ENCODE measurements at regions not wholly inside any gene's neighbourhood (a gene's known extent, or its start where the extent isn't known, plus 50 kb on each side); places are given as distances from the start of the nearest gene placed in this dataset.
"Not testable (repeated sequence)": the region's sequence is repeated elsewhere in the genome, so short reads cannot be mapped to it uniquely, and the experiment has no call there.

DNA sequence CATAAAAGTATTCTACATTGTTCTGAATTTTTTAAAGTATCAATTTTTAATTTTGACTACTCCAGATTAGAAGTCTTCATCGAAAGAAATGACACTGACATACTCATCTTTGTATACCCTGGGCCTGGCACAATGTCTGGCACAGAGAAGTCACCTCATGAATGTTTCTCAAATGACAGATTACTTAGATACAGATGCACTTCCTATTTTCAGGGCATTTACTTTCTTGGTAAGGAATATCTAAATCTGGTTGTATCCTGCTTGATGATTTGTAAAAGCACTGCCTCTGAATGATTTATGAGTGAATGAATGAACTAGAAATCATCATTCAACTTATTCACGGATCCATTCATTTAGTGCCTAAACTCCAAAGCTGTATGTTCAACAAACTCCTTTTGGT, 1784.7 kb downstream of the LRRC4C start:
- DNase-seq: no peak

DNA sequence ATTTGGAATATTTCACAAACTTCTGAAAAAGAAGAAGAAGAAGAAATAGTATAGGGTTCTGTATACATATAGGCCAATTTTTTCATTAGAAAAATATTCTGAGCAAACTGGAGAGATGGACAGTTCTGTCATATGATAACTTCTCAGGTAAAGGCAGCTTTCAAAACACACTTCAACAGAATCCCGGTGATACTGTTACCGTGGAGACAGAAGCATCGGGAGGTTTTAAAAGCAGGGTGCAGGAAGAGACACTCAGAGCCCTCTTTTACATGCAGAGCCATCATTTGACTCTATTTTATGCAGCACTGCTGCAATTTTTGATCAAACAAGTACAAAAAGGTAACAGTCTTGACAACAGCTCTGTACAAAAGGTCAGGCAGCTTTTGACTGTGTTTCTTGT, 1785.4 kb downstream of the LRRC4C start:
- DNase-seq: no peak

DNA sequence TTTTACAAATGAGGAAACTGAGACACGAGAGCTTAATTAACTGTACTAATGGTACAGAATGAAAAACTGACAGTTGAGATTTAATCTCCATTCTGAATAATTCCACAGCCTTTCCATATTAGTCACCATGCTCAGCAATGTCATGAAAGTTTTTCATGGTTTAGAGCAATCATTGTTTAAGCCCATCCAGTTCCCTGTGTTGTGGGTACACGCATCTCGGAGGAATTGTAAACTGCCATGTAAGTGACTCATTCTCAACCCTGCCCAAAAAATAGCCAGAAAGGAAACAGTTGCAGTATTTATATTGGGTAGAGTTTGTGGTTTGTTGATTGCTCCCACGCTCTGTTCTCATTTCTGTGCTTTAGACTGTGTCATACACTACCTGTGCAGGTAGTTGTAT, 1790.8 kb downstream of the LRRC4C start:
- DNase-seq: no peak

DNA sequence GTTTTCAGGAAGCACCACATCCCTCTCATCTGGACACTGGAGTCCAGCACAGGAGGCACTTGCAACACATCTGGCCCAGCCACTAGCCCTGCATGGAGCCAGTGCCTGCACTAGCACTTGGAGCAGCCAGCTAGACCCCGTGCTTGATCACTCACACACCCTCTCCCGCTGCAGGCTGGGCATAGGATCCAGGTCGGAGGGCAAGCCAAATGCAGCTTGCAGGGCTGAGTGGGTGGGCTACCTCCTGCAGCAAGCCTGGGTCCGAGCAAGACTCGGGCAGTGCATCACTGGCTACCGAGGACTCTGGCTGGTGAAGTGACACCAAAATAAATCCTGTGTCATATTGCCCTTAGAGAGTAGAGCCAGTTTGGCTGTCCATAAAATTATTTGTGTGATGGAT, 1795.4 kb downstream of the LRRC4C start:
- DNase-seq: no peak

DNA sequence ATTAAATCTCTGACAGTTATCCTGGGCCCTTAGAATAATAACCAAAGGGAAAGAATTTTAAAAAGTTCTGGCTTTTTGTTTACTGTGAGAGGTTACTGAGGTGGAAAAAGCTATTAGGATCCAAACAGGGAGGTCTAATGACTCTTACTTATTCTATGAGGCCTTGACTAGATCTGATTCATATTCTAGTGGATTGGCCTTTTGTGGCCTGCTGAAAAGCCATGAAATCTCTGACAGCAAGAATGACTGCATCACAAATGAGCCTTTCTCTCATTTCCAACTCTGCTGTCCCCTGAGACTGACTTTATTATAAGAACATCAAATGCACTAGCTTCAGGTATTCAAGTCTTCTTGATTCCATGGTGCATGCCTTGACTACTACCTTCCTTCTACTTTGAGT, 1797.6 kb downstream of the LRRC4C start:
- DNase-seq: no peak

DNA sequence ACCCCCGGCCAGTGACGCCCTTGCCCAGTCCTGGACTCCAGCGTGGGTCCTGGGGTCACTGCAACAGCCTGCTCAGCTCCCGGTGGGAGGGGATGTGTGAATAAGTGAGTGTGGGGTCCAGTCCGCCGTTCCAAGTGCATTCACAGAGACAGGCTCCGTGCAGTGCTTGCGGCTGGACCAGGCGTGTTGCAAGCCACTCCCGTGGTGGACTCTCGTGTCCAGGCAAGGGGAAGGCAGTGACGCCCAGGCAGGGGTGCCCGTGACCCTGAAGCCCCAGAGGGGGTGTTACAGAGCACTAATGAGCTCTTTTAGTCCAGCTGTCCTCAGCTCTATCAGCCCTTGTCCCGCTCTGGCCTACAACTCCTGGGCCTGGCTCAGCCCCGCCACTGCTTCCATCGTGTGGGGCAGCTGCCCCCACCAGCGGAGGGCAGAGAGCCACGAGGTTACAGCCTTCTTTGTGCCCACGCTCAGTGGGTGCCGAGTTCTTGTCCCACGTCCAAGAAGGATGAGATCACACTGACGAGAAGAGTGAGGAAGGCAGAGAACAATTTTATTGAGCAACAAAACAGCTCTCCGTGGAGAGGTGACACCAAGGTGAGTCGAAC, 1807.5 kb downstream of the LRRC4C start:
- DNase-seq: no peak

DNA sequence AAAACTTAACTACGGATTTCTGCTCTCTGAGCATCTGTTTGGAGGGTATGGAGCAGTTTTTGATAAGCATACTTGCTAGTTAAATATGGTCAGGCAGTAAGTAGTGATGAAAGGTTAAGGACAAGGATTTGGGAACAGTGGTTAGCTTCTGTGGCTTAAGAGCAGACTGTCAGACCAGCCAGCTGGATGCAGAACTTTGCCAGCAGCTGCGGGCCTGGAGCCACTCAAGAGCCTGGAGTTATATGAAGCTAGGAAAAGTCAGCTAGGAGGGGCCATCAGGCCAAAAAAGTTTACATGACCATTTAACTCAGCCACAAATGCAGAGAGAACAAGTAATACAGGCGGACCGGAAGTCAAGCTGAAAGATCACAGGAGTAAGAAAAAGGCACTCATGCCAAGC, 1817.7 kb downstream of the LRRC4C start:
- DNase-seq: peak in 1 of 3 donors; percentile 9

DNA sequence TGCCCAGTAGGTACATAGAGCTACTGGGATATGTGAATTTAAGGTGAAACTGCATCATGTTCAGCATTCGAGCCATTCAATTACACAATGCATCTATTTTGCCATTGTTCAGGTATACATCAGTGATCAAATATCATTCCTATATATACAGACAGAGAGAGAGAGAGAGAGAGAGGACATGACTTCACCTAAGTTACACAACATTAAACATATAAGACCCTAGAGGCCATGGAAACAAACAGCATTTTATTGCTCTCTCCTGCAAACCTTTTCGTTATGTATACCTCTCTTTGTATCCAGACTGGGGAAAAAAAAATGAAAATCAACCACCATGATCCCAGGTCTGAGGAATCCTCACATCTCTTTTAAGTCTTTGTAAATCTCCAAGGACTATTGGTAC, 1829.1 kb downstream of the LRRC4C start:
- DNase-seq: no peak

DNA sequence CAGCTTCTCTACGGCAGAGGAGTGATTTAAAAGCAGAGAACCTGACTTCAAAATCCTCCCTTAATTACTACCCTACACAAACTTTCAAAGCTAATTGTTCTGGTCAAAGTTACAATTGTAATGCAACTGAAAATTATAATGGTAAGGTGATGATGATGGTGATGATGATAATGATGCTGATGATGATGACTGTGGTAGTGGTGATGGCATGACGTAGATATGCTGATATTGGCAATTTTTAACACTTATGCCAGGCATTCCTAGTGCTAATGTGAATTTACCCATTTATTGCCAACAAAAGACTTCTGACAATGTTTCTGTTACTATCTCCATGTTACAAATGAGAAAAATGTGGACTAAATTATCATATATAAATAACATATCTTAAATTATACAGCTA, 1831.1 kb downstream of the LRRC4C start:
- no peak for DNase-seq

DNA sequence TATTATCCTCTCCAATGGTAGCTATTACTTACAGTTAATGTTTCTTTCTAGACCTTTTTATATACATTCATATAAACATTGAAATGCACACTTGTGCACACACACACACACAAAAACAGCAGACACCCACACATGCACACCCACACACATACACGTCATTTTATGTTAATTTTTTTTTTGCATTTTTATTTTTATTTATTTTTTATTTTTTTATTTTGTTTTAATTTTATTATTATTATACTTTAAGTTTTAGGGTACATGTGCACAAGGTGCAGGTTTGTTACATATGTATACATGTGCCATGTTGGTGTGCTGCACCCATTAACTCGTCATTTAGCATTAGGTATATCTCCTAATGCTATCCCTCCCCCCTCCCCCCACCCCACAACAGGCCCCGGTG, 1839.1 kb downstream of the LRRC4C start:
- not testable (repeated sequence) for DNase-seq

DNA sequence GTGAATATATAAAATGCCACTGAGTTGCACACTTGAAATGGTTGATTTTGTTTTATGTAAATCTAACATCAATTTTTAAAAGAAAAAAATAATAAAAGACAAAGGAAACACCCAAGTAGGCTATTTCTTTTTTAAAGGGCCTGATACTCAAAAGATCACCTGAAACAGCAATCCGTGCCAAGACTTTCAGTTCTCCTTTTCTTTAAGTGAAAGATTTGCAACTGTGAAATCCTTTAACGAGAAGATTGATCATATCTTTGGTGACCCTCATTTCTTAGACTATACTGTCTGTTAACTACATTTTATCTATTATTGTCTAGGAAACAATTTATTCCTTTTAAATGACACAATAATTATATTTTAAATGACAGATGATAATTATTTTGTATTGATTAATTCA, 1841.5 kb downstream of the LRRC4C start:
- DNase-seq: no peak

DNA sequence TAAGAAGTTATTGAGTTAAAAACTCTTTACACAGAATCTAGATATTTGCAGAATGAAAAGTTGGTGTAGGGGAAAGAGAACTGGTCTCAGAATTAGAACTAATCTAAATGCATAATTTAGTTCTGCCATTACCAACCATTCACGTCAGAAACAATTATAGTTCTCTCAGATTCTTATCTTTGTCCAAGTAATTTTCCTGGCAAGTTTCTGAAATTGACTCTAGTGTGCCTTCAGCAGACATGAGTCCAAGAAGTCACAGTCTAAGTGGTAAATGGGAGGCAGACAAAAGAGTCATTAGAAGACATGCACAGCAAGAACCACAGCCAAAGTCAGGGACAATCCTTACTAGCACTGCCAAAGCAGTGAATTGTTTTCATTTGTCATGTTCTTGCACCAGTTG, 1870.1 kb downstream of the LRRC4C start:
- DNase-seq: no peak

DNA sequence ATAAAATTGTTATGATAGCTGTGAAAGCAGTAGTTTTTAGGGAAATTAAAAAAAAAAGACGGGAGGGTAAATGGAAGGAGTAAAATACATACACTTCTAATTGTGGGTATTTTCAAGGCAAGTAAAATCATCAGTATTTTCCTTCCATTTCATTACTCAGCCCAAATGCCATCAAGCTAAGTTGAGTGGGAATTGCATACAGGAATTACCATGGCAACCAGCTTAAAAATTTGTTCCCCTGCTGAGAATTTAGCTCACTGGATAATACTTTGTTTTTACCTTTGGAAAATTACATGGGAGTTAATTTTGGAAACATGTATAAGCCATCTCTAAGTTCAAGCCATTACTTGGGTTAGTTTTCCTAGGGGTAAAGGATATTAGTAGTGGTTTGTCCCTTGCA, 1873.4 kb downstream of the LRRC4C start:
- no peak for DNase-seq

DNA sequence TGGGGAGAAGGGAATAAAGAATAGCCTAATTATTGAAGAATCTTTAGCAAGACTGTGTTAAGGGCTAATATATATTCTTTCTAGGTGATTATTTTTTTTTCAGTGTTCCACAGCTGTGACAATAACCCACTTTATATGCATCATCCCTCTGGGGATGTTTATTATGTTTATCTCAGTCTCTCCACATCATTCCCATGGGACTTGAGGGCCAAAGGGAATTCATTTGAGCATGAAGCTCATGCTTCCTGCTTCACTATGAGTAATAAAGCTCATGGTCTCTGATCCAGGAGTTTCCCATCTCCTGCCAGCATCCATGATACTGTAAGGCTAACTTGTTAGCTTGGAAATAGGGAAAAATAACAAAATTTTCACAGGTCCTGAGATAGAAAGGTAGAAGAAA, 1888.4 kb downstream of the LRRC4C start:
- no peak for DNase-seq

DNA sequence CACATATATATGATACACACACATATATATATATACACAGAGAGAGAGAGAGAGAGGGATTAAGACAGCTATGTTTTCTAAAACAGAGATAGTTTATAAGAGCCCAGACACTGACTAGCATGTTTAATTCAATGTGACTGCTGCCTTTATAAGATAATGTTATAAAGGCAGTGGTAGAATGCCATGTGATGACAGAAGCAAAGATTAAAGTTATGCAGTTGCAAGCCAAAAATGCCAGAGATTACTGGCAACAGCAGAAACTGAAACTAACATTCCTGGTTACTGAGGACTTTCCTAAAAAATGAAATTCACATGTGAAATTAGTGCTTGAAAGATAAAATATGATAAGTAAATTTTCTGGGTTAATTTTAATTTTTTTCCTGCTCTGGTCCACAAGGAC, 1888.9 kb downstream of the LRRC4C start:
- peak in 1 of 3 donors; percentile 2 for DNase-seq

DNA sequence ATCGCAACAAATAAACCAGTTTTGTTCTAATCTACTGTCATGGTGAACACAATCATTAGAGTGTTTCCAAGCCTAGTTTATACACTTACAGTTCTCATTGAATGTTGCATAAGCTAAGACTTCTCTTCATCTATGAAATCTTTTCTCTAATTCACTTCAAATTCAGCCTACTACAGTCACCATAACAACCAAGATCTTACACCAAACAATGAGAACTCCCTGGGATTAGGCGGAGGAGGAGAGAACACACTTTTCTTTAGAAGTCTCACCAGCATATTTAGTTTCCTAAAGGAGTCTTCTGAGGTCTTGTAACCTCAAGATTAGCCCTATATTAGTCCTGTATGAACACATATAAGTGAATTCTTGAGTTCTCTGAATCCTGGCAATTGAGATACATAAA, 1889.7 kb downstream of the LRRC4C start:
- DNase-seq: peak; percentile 0 to 11 (median 7)

DNA sequence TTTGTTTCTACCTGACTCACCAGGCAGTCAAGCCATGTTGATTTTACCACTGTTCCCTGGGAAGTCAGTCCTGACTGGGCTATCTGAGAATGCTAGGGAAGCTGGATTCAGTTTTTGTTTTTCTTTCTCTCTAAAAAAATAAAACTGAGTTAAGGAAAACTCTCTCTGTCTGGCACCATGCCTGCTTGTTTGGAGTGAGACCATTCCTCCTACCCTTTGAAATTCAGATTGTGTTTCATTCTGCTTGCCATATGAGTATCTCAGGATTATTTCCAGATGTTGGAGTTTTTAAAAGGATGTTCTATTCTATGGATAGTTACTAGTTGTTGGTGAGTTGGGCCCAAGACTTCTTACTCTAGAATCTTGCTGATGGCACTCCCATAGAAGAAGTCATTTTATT, 1917.0 kb downstream of the LRRC4C start:
- DNase-seq: peak; percentile 0 to 62 (median 44)

DNA sequence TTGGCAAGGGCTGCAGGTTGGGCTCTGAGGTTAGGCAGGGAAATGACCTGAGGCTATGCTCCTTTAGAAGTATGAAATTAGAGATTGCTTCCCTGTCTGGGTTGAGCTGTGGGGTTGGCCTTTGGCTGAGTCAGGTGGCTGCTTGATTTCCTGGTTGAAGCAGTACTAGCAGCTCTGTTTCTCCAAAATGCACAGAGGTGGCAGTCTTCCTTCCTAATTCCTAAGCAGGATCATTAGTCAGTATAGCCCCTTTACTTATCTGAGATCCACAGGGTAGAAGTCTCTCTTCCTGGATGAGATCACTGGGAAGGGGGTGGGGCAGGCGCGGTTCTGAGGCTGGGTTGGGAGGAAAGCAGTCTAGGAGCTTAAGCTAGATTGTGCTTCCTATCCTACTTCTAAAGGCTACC, 1917.5 kb downstream of the LRRC4C start:
- peak in 1 of 3 donors; percentile 1 for DNase-seq

DNA sequence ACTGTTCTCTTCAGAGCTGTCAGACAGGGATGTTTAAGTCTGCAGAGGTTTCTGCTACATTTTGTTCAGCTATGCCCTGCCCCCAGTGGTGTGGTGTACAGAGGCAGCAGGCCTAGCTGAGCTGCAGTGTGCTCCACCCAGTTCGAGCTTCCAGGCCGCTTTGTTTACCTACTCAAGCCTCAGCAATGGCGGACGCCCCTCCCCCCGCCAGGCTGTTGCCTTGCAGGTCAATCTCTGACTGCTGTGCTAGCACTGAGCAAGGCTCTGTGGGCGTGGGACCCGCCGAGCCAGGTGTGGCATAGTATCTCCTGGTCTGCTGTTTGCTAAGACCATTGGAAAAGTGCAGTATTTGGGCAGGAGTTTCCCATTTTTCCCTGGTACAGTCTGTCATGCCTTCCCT, 1923.1 kb downstream of the LRRC4C start:
- not testable (repeated sequence) for DNase-seq

Data from muscle of back (tissue), 3 donors.